Right lobe of liver (tissue), 4 donors: ENCODE measurements at regions not wholly inside any gene's neighbourhood (a gene's known extent, or its start where the extent isn't known, plus 50 kb on each side); places are given as distances from the start of the nearest gene placed in this dataset.

Experiments
- POLR2A ChIP-seq: fragments of 450-650 bp; IDR thresholded peaks from one replicate; pipeline ENCODE4 v1.6.1; 2017; ENCODE audit warnings: antibody characterized with exemption, mild to moderate bottlenecking
- TF ChIP-seq, protein P1 (sequence below), 4 donors: fragments of 200-600 bp in 3 of 4; fragments of 450-650 bp in 1 of 4; IDR thresholded peaks; one replicate each; pipeline versions ENCODE4 v1.5.1 to v1.8.0; 2016 to 2022; ENCODE audit warnings: antibody characterized with exemption in 4 of 4, mild to moderate bottlenecking in 2 of 4
- donor health status: DM: no; HTN: no; CAD: no.
- donor health status: DM: no; HTN: no; CAD: no.
- donor health status: DM: no; HTN: yes; CAD: no.

- TF ChIP-seq, protein P1, sequence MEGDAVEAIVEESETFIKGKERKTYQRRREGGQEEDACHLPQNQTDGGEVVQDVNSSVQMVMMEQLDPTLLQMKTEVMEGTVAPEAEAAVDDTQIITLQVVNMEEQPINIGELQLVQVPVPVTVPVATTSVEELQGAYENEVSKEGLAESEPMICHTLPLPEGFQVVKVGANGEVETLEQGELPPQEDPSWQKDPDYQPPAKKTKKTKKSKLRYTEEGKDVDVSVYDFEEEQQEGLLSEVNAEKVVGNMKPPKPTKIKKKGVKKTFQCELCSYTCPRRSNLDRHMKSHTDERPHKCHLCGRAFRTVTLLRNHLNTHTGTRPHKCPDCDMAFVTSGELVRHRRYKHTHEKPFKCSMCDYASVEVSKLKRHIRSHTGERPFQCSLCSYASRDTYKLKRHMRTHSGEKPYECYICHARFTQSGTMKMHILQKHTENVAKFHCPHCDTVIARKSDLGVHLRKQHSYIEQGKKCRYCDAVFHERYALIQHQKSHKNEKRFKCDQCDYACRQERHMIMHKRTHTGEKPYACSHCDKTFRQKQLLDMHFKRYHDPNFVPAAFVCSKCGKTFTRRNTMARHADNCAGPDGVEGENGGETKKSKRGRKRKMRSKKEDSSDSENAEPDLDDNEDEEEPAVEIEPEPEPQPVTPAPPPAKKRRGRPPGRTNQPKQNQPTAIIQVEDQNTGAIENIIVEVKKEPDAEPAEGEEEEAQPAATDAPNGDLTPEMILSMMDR (IDR thresholded peaks at IDR 0.05): no peak
- no peak for TF ChIP-seq POLR2A
Observed at GRCh38 chr10:109743146-109743545, 180.2 kb downstream of the XPNPEP1 start.
